H1 (cell line): ENCODE measurements at regions not wholly inside any gene's neighbourhood (a gene's known extent, or its start where the extent isn't known, plus 50 kb on each side); places are given as distances from the start of the nearest gene placed in this dataset.

Source experiments
- BACH1 ChIP-seq: IDR thresholded peaks from 2 replicates; pipeline ENCODE4 v1.6.1; 2012; ENCODE audit warnings: low read length, improper control_type of control experiment
- CHD2 ChIP-seq: IDR thresholded peaks from 2 replicates; pipeline ENCODE4 v1.6.1; 2012; ENCODE audit warnings: low read length, improper control_type of control experiment
- CTBP2 ChIP-seq: IDR thresholded peaks from 2 replicates; pipeline ENCODE4 v1.7.0; 2011; ENCODE audit warnings: borderline replicate concordance, mild to moderate bottlenecking, moderate library complexity, mixed read lengths, low read length; ENCODE audit not compliant: insufficient read depth, insufficient read length
- GTF2F1 ChIP-seq: IDR thresholded peaks from 2 replicates; pipeline ENCODE4 v1.6.1; 2012; ENCODE audit warnings: low read depth, low read length, improper control_type of control experiment, borderline replicate concordance
- HDAC6 ChIP-seq: IDR thresholded peaks from one replicate; pipeline ENCODE4 v1.7.1; 2012; ENCODE audit warnings: low read depth, mild to moderate bottlenecking, inconsistent platforms, low read length, moderate library complexity

GRCh38 chr17:17413215-17413792, 63.5 kb upstream of the MED9 start (continued):
- TF ChIP-seq HDAC6 (no peak), CTBP2 (no peak), CHD2 (no peak), BACH1 (no peak), GTF2F1 (no peak)
